ENCODE measurements at regions not wholly inside any gene's neighbourhood (a gene's known extent, or its start where the extent isn't known, plus 50 kb on each side); places are given as distances from the start of the nearest gene placed in this dataset.

GRCh38 chr2:133976659-133977058, 277.2 kb upstream of the MGAT5 start:
- TF ChIP-seq, protein P1, sequence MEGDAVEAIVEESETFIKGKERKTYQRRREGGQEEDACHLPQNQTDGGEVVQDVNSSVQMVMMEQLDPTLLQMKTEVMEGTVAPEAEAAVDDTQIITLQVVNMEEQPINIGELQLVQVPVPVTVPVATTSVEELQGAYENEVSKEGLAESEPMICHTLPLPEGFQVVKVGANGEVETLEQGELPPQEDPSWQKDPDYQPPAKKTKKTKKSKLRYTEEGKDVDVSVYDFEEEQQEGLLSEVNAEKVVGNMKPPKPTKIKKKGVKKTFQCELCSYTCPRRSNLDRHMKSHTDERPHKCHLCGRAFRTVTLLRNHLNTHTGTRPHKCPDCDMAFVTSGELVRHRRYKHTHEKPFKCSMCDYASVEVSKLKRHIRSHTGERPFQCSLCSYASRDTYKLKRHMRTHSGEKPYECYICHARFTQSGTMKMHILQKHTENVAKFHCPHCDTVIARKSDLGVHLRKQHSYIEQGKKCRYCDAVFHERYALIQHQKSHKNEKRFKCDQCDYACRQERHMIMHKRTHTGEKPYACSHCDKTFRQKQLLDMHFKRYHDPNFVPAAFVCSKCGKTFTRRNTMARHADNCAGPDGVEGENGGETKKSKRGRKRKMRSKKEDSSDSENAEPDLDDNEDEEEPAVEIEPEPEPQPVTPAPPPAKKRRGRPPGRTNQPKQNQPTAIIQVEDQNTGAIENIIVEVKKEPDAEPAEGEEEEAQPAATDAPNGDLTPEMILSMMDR (IDR thresholded peaks at IDR 0.05), result no peak
- TF ChIP-seq POLR2A (IDR thresholded peaks at IDR 0.05), result no peak

All from right lobe of liver (tissue), 4 donors.